ENCODE measurements at regions not wholly inside any gene's neighbourhood (a gene's known extent, or its start where the extent isn't known, plus 50 kb on each side); places are given as distances from the start of the nearest gene placed in this dataset.

- TF ChIP-seq CTCF (conservative IDR thresholded peaks at IDR 0.05), result no peak
- Mint-ChIP-seq H3K9me3 (no peaks in the 10 kb centered on the region), H3K4me3 (no peak overlapping the region), H3K36me3 (ENCODE audit: low read depth) (no peaks in the 10 kb centered on the region), H3K4me1 (peaks cover 59% of the 10 kb centered on the region), H3K27ac (ENCODE audit: unreplicated experiment) (no peak overlapping the region), H3K27me3 (ENCODE audit: low read depth) (no peaks in the 10 kb centered on the region)
- no peak for DNase-seq (ENCODE audit: low read depth, low spot score)
Measured at GRCh38 chr9:129464972-129465833, 155.7 kb downstream of the C9orf50 start.

- H3K4me3 Mint-ChIP-seq, result no peak overlapping the region
- no peak for DNase-seq (ENCODE audit: low read depth, low spot score)
- peaks cover 47% of the 10 kb centered on the region for H3K4me1 Mint-ChIP-seq
- H3K9me3 Mint-ChIP-seq, result no peaks in the 10 kb centered on the region
- no peak overlapping the region for H3K27ac Mint-ChIP-seq (ENCODE audit: unreplicated experiment)
- H3K27me3 Mint-ChIP-seq (ENCODE audit: low read depth), result no peaks in the 10 kb centered on the region
- TF ChIP-seq CTCF (conservative IDR thresholded peaks at IDR 0.05), result no peak
- no peaks in the 10 kb centered on the region for H3K36me3 Mint-ChIP-seq (ENCODE audit: low read depth)
Measured at GRCh38 chr9:129463994-129464393, 156.9 kb downstream of the C9orf50 start.

- H3K27ac Mint-ChIP-seq (ENCODE audit: unreplicated experiment), result peak overlapping the region; percentile 19
- H3K36me3 Mint-ChIP-seq (ENCODE audit: low read depth), result no peaks in the 10 kb centered on the region
- TF ChIP-seq CTCF (conservative IDR thresholded peaks at IDR 0.05), result no peak
- H3K9me3 Mint-ChIP-seq, result no peaks in the 10 kb centered on the region
- DNase-seq (ENCODE audit: low read depth, low spot score), result no peak
- peaks cover 44% of the 10 kb centered on the region for H3K4me1 Mint-ChIP-seq
- H3K27me3 Mint-ChIP-seq (ENCODE audit: low read depth), result no peaks in the 10 kb centered on the region
- no peak overlapping the region for H3K4me3 Mint-ChIP-seq
Measured at GRCh38 chr9:129463477-129463876, 157.4 kb downstream of the C9orf50 start.

GRCh38 chr9:129462360-129462759 is 158.5 kb downstream of the C9orf50 start:
- no peak for DNase-seq (ENCODE audit: low read depth, low spot score)
- Mint-ChIP-seq H3K27ac (ENCODE audit: unreplicated experiment) (no peak overlapping the region), H3K9me3 (peaks cover 1% of the 10 kb centered on the region), H3K27me3 (ENCODE audit: low read depth) (no peaks in the 10 kb centered on the region), H3K4me1 (peaks cover 47% of the 10 kb centered on the region), H3K4me3 (no peak overlapping the region), H3K36me3 (ENCODE audit: low read depth) (no peaks in the 10 kb centered on the region)
- no peak for TF ChIP-seq CTCF (conservative IDR thresholded peaks at IDR 0.05)

GRCh38 chr9:129460323-129461261 is 160.3 kb downstream of the C9orf50 start:
- H3K9me3 Mint-ChIP-seq, result peaks cover 12% of the 10 kb centered on the region
- peak; percentile 87 for DNase-seq (ENCODE audit: low read depth, low spot score)
- peaks cover 48% of the 10 kb centered on the region for H3K4me1 Mint-ChIP-seq
- H3K27ac Mint-ChIP-seq (ENCODE audit: unreplicated experiment), result peak overlapping the region; percentile 98
- no peak for TF ChIP-seq CTCF (conservative IDR thresholded peaks at IDR 0.05)
- no peaks in the 10 kb centered on the region for H3K27me3 Mint-ChIP-seq (ENCODE audit: low read depth)
- H3K36me3 Mint-ChIP-seq (ENCODE audit: low read depth), result no peaks in the 10 kb centered on the region
- H3K4me3 Mint-ChIP-seq, result peak overlapping the region; percentile 78
